DND-41 (cell line): ENCODE measurements at regions not wholly inside any gene's neighbourhood (a gene's known extent, or its start where the extent isn't known, plus 50 kb on each side); places are given as distances from the start of the nearest gene placed in this dataset.

Experiments
- CTCF ChIP-seq: IDR thresholded peaks from 2 replicates; pipeline ENCODE4 v1.5.1; 2012; ENCODE audit warnings: borderline replicate concordance, low read length, moderate library complexity, mild to moderate bottlenecking; ENCODE audit not compliant: poor library complexity, severe bottlenecking; ENCODE audit errors: extremely low read depth
- EZH2 ChIP-seq: IDR thresholded peaks from 3 replicates; pipeline ENCODE4 v1.6.1; 2012; ENCODE audit warnings: borderline replicate concordance, low read depth, mild to moderate bottlenecking, moderate library complexity, low read length, inconsistent platforms; ENCODE audit not compliant: severe bottlenecking

GRCh38 chr2:71811726-71812125 is 335.9 kb downstream of the CYP26B1 start:
- TF ChIP-seq CTCF (no peak), EZH2 (no peak)
